ENCODE measurements at regions not wholly inside any gene's neighbourhood (a gene's known extent, or its start where the extent isn't known, plus 50 kb on each side); places are given as distances from the start of the nearest gene placed in this dataset.

GRCh38 chr13:73827434-73827833 is 306.8 kb downstream of the KLF12 start:
- H3K4me3 ChIP-seq (ENCODE audit: control insufficient read depth, low read depth, low read length), result no peak overlapping the region
- TF ChIP-seq CTCF (IDR thresholded peaks at IDR 0.05; ENCODE audit: control insufficient read depth, insufficient read depth, low read depth, low read length, missing control alignments), result no peak
- no peak for DNase-seq (ENCODE audit: low read depth)

GRCh38 chr13:73825143-73825542 is 309.1 kb downstream of the KLF12 start:
- no peak overlapping the region for H3K4me3 ChIP-seq (ENCODE audit: control insufficient read depth, low read depth, low read length)
- TF ChIP-seq CTCF (IDR thresholded peaks at IDR 0.05; ENCODE audit: control insufficient read depth, insufficient read depth, low read depth, low read length, missing control alignments), result no peak
- no peak for DNase-seq (ENCODE audit: low read depth)

- DNase-seq (ENCODE audit: low read depth), result no peak
- no peak overlapping the region for H3K4me3 ChIP-seq (ENCODE audit: control insufficient read depth, low read depth, low read length)
- TF ChIP-seq CTCF (IDR thresholded peaks at IDR 0.05; ENCODE audit: control insufficient read depth, insufficient read depth, low read depth, low read length, missing control alignments), result no peak
These were observed 311.3 kb downstream of the KLF12 start for GRCh38 chr13:73822668-73823592.

GRCh38 chr13:73820688-73821087 is 313.5 kb downstream of the KLF12 start:
- H3K4me3 ChIP-seq (ENCODE audit: control insufficient read depth, low read depth, low read length), result no peak overlapping the region
- no peak for DNase-seq (ENCODE audit: low read depth)
- TF ChIP-seq CTCF (IDR thresholded peaks at IDR 0.05; ENCODE audit: control insufficient read depth, insufficient read depth, low read depth, low read length, missing control alignments), result no peak

- TF ChIP-seq CTCF (IDR thresholded peaks at IDR 0.05; ENCODE audit: control insufficient read depth, insufficient read depth, low read depth, low read length, missing control alignments), result no peak
- DNase-seq (ENCODE audit: low read depth), result no peak
These were observed 313.9 kb downstream of the KLF12 start for GRCh38 chr13:73820285-73820684.

GRCh38 chr13:73819711-73820110 is 314.5 kb downstream of the KLF12 start:
- DNase-seq (ENCODE audit: low read depth), result no peak
- TF ChIP-seq CTCF (IDR thresholded peaks at IDR 0.05; ENCODE audit: control insufficient read depth, insufficient read depth, low read depth, low read length, missing control alignments), result no peak
- H3K4me3 ChIP-seq (ENCODE audit: control insufficient read depth, low read depth, low read length), result no peak overlapping the region

More at GRCh38 chr13:73820285-73820684, 313.9 kb downstream of the KLF12 start:
- H3K4me3 ChIP-seq (ENCODE audit: control insufficient read depth, low read depth, low read length), result no peak overlapping the region
